Activated B cell treated with CpG ODN at 0.5 μM for 24 hours (primary cell): ENCODE measurements at regions not wholly inside any gene's neighbourhood (a gene's known extent, or its start where the extent isn't known, plus 50 kb on each side); places are given as distances from the start of the nearest gene placed in this dataset.

Source experiments
- ATAC-seq: fragments of 200-7000 bp; cut with Tn5 transposase; one replicate; pipeline ENCODE4 v1.10.0; 2021; ENCODE audit warnings: low read depth, mild to moderate bottlenecking, moderate library complexity
- CTCF ChIA-PET: fragments of 350-600 bp; sonication (Branson Sonifier 250); formaldehyde crosslinking; loops from one replicate; lab custom pipeline; 2021; ENCODE audit warnings: antibody characterized with exemption; lab: Charles Lee
- POLR2A ChIA-PET: fragments of 350-600 bp; sonication (Branson Sonifier 250); formaldehyde crosslinking; loops from one replicate; lab custom pipeline; 2021; ENCODE audit warnings: antibody characterized with exemption; lab: Charles Lee
- DNase-seq: peaks from one replicate; pipeline ENCODE4 v3.0.0; 2022
- H3K27ac Mint-ChIP-seq: one replicate; pipeline ENCODE4 v1.8.0; 2020; ENCODE audit warnings: mixed read lengths
- H3K27me3 Mint-ChIP-seq: one replicate; pipeline ENCODE4 v1.8.0; 2021; ENCODE audit warnings: mixed read lengths
- H3K36me3 Mint-ChIP-seq: one replicate; pipeline ENCODE4 v1.8.0; 2021; ENCODE audit warnings: low read depth, mixed read lengths
- H3K4me1 Mint-ChIP-seq: one replicate; pipeline ENCODE4 v1.8.0; 2021; ENCODE audit warnings: mixed read lengths
- H3K4me3 Mint-ChIP-seq: one replicate; pipeline ENCODE4 v1.8.0; 2020; ENCODE audit warnings: mild to moderate bottlenecking, mixed read lengths
- H3K9me3 Mint-ChIP-seq: one replicate; pipeline ENCODE4 v1.8.0; 2020; ENCODE audit warnings: mixed read lengths
- intact Hi-C: fragments of 100-400 bp; cut with micrococcal nuclease; formaldehyde crosslinking; loops from one replicate; pipeline ENCODE4 v1.15.1; 2024
- TF ChIP-seq, protein P1 (sequence below): fragments of 200-600 bp; IDR thresholded peaks from one replicate; pipeline ENCODE4 v1.8.0; 2022; ENCODE audit warnings: antibody characterized with exemption, mild to moderate bottlenecking

DNA sequence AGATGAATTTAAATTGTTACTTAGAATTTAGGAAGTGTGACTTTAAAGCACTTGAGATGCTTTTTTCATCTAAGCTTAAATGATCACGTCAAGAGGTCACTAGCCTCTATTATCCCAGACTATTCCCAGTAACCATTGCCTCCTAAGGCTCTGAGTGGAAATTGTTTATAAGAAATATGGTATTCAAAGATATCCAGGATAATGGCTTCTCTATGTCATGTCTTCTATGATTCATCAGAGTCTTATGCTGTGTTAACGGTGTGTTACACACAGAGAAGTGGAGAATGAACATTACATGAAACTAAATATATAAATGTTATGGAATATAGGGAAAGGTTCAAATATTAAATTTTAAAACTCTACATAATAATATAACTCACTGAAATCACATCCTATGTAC is 79.8 kb upstream of the NBEA start:
- Mint-ChIP-seq H3K9me3 (no peaks in the 10 kb centered on the region), H3K4me1 (no peaks in the 10 kb centered on the region), H3K27me3 (peaks cover 1% of the 10 kb centered on the region), H3K4me3 (no peak overlapping the region), H3K36me3 (no peaks in the 10 kb centered on the region), H3K27ac (no peak overlapping the region)
- ATAC-seq (no peak), DNase-seq (no peak)
- ChIA-PET POLR2A (no interaction called here), CTCF (no interaction called here)
- TF ChIP-seq, protein P1, sequence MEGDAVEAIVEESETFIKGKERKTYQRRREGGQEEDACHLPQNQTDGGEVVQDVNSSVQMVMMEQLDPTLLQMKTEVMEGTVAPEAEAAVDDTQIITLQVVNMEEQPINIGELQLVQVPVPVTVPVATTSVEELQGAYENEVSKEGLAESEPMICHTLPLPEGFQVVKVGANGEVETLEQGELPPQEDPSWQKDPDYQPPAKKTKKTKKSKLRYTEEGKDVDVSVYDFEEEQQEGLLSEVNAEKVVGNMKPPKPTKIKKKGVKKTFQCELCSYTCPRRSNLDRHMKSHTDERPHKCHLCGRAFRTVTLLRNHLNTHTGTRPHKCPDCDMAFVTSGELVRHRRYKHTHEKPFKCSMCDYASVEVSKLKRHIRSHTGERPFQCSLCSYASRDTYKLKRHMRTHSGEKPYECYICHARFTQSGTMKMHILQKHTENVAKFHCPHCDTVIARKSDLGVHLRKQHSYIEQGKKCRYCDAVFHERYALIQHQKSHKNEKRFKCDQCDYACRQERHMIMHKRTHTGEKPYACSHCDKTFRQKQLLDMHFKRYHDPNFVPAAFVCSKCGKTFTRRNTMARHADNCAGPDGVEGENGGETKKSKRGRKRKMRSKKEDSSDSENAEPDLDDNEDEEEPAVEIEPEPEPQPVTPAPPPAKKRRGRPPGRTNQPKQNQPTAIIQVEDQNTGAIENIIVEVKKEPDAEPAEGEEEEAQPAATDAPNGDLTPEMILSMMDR = no peak
- intact Hi-C loops = no loop called here

DNA sequence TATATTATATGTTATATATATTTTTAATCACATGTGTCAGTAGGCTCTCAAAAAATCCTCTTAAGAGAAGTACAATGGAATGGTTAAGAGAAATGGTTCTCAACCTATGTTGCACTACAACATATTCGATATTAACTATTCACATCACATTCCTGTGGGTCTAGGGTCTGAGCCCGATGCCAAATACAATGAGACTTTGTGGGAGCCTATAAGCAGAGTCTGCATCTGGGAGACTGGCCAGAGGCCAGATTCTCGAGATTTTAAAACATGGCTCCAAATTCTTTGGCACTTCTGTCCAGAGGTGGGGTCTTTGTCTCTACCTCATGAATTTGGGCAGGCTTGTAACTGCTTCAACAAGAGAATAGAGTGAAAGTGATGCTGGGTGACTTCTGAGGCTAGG is 79.4 kb upstream of the NBEA start:
- Mint-ChIP-seq H3K36me3 (no peaks in the 10 kb centered on the region), H3K4me1 (no peaks in the 10 kb centered on the region), H3K27me3 (peaks cover 1% of the 10 kb centered on the region), H3K27ac (no peak overlapping the region), H3K9me3 (no peaks in the 10 kb centered on the region), H3K4me3 (no peak overlapping the region)
- ChIA-PET POLR2A (no interaction called here), CTCF (no interaction called here)
- TF ChIP-seq, protein P1 = no peak
- ATAC-seq (no peak), DNase-seq (no peak)
- intact Hi-C loops = no loop called here

DNA sequence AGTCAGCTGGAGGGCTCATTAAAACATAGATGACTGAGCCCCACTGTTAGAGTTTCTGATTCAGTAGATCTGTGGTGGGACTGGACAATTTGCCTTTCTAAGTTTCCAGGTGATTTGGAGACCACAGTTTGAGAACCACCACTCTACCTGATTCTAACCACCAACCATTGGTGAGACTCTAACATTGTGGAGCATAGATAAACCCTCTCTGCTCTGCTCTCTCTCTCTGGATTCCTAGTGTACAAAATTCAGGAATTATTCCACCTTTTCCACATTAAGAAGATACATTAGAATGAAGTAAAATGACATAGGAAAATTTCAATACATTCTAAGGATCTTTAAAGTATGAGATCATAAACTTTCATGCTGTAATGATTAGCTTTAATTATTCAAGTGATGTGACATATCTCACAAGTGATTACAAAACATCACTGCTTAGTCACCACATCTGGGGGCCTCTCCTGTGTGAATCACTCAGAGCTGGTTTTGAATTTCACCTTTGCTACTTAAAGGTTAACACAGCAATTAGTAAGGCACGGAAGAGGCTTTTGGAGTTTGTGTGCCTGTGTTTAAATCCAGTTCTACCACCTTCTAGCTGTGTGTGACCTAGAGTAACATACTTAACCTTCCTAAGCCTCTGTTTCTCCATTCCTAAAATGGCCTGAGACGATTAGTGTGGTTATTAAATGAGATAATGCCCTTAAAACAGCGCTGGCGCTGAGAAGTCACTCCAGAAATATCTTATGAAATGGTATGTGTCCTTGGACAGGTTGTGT is 78.5 kb upstream of the NBEA start:
- no peak for ATAC-seq
- intact Hi-C loops = no loop called here
- POLR2A ChIA-PET = no interaction called here
- DNase-seq = no peak
- Mint-ChIP-seq H3K9me3 (no peaks in the 10 kb centered on the region), H3K36me3 (no peaks in the 10 kb centered on the region), H3K4me3 (no peak overlapping the region), H3K27me3 (peaks cover 1% of the 10 kb centered on the region), H3K4me1 (no peaks in the 10 kb centered on the region), H3K27ac (no peak overlapping the region)
- TF ChIP-seq, protein P1 = no peak
- CTCF ChIA-PET = no interaction called here

DNA sequence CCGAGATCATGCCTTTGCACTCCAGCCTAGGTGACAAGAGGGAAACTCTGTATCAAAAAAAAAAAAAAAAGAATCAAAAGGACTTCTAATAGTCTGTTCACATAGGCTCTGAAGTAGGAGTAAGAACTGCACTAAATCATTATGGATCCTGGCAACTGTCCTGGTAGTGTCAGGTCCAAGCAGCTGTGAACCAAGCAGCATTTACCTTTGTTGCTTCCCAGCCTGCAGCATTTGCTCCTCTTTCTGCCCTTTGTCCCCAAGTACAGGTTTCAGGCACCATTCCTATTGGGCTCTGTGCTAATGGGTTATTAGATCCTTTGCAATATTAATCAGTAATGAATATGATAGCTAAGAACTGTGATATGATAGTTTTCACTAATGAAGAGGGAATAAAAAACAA is 77.4 kb upstream of the NBEA start:
- H3K9me3 Mint-ChIP-seq = no peaks in the 10 kb centered on the region
- H3K27me3 Mint-ChIP-seq = peaks cover 1% of the 10 kb centered on the region
- TF ChIP-seq, protein P1 = no peak
- DNase-seq (no peak), ATAC-seq (no peak)
- H3K27ac Mint-ChIP-seq = no peak overlapping the region
- ChIA-PET POLR2A (no interaction called here), CTCF (no interaction called here)
- H3K4me3 Mint-ChIP-seq = no peak overlapping the region
- no peaks in the 10 kb centered on the region for H3K4me1 Mint-ChIP-seq
- intact Hi-C loops = no loop called here
- no peaks in the 10 kb centered on the region for H3K36me3 Mint-ChIP-seq

- Mint-ChIP-seq H3K27ac (no peak overlapping the region), H3K9me3 (no peaks in the 10 kb centered on the region), H3K36me3 (no peaks in the 10 kb centered on the region), H3K4me1 (no peaks in the 10 kb centered on the region), H3K4me3 (no peak overlapping the region), H3K27me3 (peaks cover 1% of the 10 kb centered on the region)
- ATAC-seq (no peak), DNase-seq (no peak)
- ChIA-PET CTCF (no interaction called here), POLR2A (no interaction called here)
- TF ChIP-seq, protein P1 = no peak
- intact Hi-C loops = no loop called here
These were observed 74.5 kb upstream of the NBEA start for GRCh38 chr13:34867590-34867989.
